ENCODE measurements at regions not wholly inside any gene's neighbourhood (a gene's known extent, or its start where the extent isn't known, plus 50 kb on each side); places are given as distances from the start of the nearest gene placed in this dataset.
"Not testable (repeated sequence)": the region's sequence is repeated elsewhere in the genome, so short reads cannot be mapped to it uniquely, and the experiment has no call there.

- DNase-seq (ENCODE audit: low read depth): no peak
Measured at GRCh38 chr2:55811048-55811447, 112.5 kb downstream of the EFEMP1 start.

GRCh38 chr2:55810622-55811020 is 113.0 kb downstream of the EFEMP1 start:
- DNase-seq (ENCODE audit: low read depth): no peak

DNA sequence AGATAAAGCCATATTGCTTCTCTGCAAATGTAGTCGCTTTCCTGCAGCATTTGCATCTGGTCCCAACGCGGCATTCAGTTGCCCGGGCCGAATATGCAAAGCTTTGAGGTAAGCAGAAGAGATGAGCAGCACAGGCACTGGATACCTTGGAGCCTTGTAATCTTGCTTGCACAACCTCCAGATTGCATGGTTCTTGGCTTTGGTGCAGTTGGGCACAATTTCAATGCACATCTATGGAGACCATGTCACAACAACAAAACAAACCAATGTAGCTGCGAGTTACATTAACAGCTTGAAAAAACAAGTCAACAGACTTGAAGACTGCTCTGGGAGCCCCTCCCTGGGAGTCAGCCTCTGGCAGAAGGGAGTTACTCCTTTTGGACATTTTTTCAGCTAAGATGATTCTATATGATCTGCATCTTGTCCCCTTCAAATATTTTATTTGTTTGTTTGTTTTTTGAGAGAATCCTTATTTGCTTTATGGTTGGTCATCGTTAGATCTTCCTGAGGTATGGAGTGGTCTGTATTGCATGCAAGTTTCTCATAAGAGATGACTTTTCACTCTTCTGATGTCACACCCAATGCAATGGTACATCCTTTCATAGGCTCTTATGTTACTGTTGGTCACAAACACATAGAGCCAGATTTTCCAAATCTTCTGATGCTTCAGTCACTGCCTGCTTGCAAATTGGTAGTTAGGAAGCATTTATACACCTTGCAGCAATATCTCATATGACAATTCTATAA is 113.5 kb downstream of the EFEMP1 start:
- DNase-seq (ENCODE audit: low read depth): peak; percentile 34

GRCh38 chr2:55807900-55808299 is 114.3 kb upstream of the PNPT1 start:
- no peak for DNase-seq (ENCODE audit: low read depth)

DNA sequence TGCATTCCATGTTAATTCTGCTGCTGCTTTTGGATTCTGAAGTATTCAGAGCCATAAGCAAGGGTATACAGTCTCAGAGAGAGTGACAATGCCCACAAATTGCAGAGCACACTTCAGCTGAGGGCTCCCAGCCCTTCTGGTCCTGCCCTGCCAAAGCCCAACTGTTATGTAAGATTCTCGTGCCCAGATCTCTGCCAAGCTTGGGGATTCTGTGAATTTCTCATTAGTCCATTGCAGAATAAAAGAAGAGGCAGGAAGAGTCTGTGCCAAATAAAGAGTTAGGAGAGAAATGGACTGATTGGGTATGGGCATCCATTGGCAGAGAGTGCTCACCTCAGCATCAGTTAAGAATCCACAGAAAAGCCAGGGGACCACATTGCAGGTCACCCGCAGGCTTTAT is 112.0 kb upstream of the PNPT1 start:
- no peak for DNase-seq (ENCODE audit: low read depth)

DNA sequence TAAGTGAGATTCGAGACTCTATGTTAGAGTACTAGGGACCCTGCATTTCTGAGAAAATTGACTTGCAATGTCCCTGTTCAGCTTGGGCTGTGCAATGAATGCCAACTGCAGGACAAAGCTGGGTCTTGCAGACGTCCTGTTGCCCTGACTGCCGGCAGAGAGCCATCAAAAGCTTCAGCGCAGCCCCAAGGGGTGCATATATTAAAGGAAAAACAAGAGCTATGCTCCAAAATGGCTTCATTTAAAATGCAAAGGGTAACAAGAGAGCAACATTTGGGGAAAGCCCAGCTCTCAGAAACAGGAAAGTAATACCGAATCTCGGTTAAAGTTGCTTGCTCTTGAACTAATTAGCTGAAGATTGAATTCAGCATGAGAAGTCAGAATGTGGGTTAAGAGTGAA is 110.9 kb upstream of the PNPT1 start:
- DNase-seq (ENCODE audit: low read depth): no peak

DNA sequence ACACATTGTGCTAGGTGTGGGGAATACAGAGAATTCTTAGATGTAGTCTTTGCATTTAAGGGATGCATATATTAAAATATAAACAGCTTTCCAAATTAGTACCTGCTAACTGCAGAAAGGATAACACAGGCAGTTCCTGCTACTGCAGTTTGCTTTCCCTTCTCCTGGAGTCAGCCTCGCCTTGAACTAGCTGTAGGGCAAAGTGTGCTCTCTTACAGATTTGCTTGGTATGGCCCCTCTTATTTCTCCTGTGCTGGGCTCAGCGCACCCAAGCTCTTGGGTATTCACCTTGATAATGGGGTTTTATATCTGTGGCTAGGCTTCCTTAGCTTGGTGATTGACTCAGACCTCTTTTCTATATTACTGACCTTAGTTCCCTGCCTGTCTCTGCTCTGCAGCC is 108.4 kb upstream of the PNPT1 start:
- DNase-seq (ENCODE audit: low read depth): no peak

DNA sequence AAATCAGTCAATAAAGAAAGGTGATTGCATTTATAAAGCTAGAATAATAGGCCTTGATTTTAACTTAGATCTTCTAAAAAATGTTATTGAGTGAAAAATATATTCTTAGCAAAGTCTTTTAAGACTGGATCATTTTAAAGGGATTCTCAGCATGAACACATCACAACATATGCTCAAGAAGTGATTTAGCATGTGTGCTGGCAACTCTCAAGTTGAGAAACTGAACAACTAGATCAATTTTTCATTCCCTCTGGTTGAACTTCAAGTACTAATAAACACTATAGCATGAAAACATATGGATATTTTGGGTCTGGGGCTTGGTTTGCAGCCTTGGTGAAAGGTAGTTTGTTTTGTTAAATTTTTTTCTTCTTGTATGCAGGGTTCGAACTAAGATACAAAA is 107.8 kb upstream of the PNPT1 start:
- no peak for DNase-seq (ENCODE audit: low read depth)

- not testable (repeated sequence) for DNase-seq (ENCODE audit: low read depth)
Measured at GRCh38 chr2:55799624-55800023, 106.0 kb upstream of the PNPT1 start.

GRCh38 chr2:55796121-55796520 is 102.5 kb upstream of the PNPT1 start:
- no peak for DNase-seq (ENCODE audit: low read depth)

DNA sequence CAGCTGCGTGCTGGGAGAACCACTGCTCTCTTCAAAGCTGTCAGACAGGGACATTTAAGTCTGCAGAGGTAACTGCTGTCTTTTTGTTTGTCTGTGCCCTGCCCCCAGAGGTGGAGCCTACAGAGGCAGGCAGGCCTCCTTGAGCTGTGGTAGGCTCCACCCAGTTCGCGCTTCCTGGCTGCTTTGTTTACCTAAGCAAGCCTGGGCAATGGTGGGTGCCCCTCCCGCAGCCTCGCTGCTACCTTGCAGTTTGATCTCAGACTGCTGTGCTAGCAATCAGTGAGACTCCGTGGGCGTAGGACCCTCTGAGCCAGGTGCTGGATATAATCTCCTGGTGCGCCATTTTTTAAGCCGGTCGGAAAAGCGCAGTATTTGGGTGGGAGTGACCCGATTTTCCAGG is 100.0 kb upstream of the PNPT1 start:
- not testable (repeated sequence) for DNase-seq (ENCODE audit: low read depth)

- no peak for DNase-seq (ENCODE audit: low read depth)
Measured at GRCh38 chr2:55786280-55786679, 92.6 kb upstream of the PNPT1 start.

DNA sequence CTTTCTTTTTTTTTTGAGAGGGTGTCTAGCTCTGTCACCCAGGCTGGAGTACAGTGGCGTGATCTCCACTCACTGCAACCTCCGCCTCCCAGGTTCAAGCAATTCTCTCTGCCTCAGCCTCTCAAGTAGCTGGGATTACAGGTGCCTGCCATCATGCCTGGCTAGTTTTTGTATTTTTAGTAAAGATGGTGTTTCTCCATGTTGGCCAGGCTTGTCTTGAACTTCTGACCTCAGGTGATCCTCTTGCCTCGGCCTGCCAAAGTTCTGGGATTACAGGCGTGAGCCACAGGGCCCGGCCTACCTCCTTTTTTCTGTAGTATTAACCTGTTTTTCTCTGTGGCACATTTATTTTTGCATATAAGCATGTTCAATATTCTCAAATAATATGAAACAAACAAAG is 90.1 kb upstream of the PNPT1 start:
- not testable (repeated sequence) for DNase-seq (ENCODE audit: low read depth)

GRCh38 chr2:55782528-55783173 is 89.0 kb upstream of the PNPT1 start:
- no peak for DNase-seq (ENCODE audit: low read depth)

DNA sequence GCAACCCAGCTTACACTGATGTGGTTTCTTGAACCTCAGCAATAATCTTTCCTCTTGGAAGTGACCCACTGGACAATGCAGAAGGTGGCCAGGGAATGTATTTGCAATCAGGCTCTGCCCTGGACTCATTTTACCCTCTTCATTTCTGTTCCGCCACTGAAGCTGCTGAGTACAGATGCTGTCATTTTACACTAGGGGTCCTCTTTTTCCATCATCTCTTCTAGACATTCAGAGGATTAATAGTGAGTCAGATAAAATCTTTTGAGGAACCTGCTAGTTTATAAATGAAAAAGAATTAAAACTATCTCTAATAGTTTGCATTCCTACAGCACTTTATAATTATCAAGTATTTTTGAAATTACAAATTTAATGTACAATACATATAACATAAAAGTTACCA is 87.9 kb upstream of the PNPT1 start:
- DNase-seq (ENCODE audit: low read depth): no peak

- no peak for DNase-seq (ENCODE audit: low read depth)
Measured at GRCh38 chr2:55780697-55781096, 87.1 kb upstream of the PNPT1 start.

- peak; percentile 16 for DNase-seq (ENCODE audit: low read depth)
Measured at GRCh38 chr2:55779459-55780421, 86.1 kb upstream of the PNPT1 start.

- no peak for DNase-seq (ENCODE audit: low read depth)
Measured at GRCh38 chr2:55776966-55777365, 83.3 kb upstream of the PNPT1 start.

DNA sequence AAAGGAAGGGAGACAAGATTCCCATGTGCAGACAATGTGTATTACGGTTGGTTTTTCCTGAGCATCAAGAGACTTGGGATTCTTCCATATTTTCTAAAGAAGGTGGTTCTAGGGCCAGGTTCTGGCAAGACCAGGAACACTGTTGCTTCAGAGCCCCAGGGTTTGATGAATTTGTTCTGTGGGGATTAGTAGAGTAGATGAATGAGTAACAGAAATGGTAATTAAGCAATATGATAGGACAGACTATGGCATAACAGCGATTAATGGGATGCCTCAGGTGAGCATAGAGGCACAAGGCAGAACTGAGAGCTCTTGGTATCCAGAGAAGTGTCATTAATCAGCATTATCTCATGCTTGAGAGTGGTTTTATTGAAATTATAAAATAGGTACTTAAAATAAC is 82.8 kb upstream of the PNPT1 start:
- no peak for DNase-seq (ENCODE audit: low read depth)

GRCh38 chr2:55775828-55776227 is 82.2 kb upstream of the PNPT1 start:
- DNase-seq (ENCODE audit: low read depth): no peak

DNA sequence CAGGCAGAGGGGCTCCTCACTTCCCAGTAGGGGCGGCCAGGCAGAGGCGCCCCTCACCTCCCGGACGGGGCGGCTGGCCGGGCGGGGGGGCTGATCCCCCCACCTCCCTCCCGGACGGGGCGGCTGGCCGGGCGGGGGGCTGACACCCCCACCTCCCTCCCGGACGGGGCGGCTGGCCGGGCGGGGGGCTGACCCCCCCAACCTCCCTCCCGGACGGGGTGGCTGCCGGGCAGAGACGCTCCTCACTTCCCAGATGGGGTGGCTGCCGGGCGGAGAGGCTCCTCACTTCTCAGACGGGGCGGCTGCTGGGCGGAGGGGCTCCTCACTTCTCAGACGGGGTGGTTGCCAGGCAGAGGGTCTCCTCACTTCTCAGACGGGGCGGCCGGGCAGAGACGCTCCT is 80.0 kb upstream of the PNPT1 start:
- DNase-seq (ENCODE audit: low read depth): not testable (repeated sequence)

GRCh38 chr2:55772109-55772980 is 78.7 kb upstream of the PNPT1 start:
- no peak for DNase-seq (ENCODE audit: low read depth)
